ENCODE measurements at regions not wholly inside any gene's neighbourhood (a gene's known extent, or its start where the extent isn't known, plus 50 kb on each side); places are given as distances from the start of the nearest gene placed in this dataset.

DNA sequence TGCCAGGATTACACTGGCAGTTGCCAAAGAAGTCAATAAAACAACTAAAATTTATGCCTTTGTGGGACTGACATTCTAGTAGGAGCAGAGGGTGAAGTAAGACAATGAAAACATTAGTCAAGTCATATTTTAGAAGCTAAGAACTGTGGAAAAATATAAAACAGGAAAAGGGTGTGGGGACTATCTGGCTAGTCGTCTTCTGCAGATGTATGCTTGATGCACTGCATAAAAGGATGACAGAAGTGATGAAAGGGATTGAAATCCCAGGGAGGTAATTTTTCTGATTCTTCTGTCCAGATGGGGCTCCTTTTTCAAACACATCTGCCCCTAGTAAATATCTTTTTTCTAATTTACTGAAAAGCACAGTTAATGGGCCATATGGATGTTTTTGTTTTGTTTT, 706.3 kb downstream of the ADGRL2 start:
- no peak for DNase-seq
- H3K79me1 ChIP-seq (ENCODE audit: low read depth in 1 of 2, low read length in 2 of 2) = no peaks in the 10 kb centered on the region
- no peaks in the 10 kb centered on the region for H3K36me3 ChIP-seq (ENCODE audit: control insufficient read depth, insufficient read depth, low read length)
- H2AFZ ChIP-seq (replicated peaks; ENCODE audit: low read length, poor library complexity) = no peak overlapping the region
- no peak overlapping the region for H3K4ac ChIP-seq (ENCODE audit: low read depth, low read length)
- H2BK15ac ChIP-seq (ENCODE audit: low read depth, low read length) = no peak overlapping the region
- no peak overlapping the region for H2BK20ac ChIP-seq (ENCODE audit: low read depth, low read length)
- no peak overlapping the region for H3K56ac ChIP-seq (ENCODE audit: extremely low read depth, insufficient read depth, low read length)
- H2BK120ac ChIP-seq (ENCODE audit: low read depth, low read length) = no peak overlapping the region
- intact Hi-C loops (cut with micrococcal nuclease) = no loop called here
- in situ Hi-C loops (cut with MboI; ENCODE audit: low sequenced_read_pairs) = no loop called here
- H3K4me1 ChIP-seq (ENCODE audit: control insufficient read depth, insufficient read depth, low read length) = no peaks in the 10 kb centered on the region
- peaks cover 2% of the 10 kb centered on the region; the same call in 1 of the 2 replicates for H3K9me3 ChIP-seq (ENCODE audit: control insufficient read depth, insufficient read depth, low read length)
- H4K5ac ChIP-seq (ENCODE audit: low read depth, low read length) = no peak overlapping the region
- H3K9me1 ChIP-seq (ENCODE audit: insufficient read depth, low read length) = no peaks in the 10 kb centered on the region
- H4K8ac ChIP-seq (ENCODE audit: low read depth in 2 of 2, low read length in 2 of 2) = no peak overlapping the region
- no peak overlapping the region for H3K14ac ChIP-seq (replicated peaks; ENCODE audit: low read depth, low read length)
- no peak overlapping the region for H2AK9ac ChIP-seq (replicated peaks; ENCODE audit: low read depth, low read length, poor library complexity)
- H3K27ac ChIP-seq (ENCODE audit: insufficient read depth, low read length) = no peak overlapping the region
- H3K4me2 ChIP-seq (ENCODE audit: low read depth, low read length) = no peak overlapping the region
- CTCF ChIA-PET = no interaction called here
- POLR2A ChIA-PET (ENCODE audit: unreplicated experiment) = no interaction called here
- no peaks in the 10 kb centered on the region for H3K27me3 ChIP-seq (ENCODE audit: control insufficient read depth, insufficient read depth, low read length)
- H4K91ac ChIP-seq (ENCODE audit: insufficient read depth, low read depth, low read length) = no peak overlapping the region
- H3K9ac ChIP-seq (ENCODE audit: low read depth, low read length) = no peak overlapping the region
- H2BK5ac ChIP-seq (ENCODE audit: low read depth, low read length, poor library complexity, severe bottlenecking) = no peak overlapping the region
- H3K23ac ChIP-seq (ENCODE audit: low read depth, low read length) = no peak overlapping the region
- dilution Hi-C loops (cut with HindIII; ENCODE audit: low sequenced_read_pairs, unreplicated experiment) = no loop called here
- no CpG with 5 or more reads among the region's 1 CpG for WGBS, 2 experiments (ENCODE audit: extremely low coverage in 2 of 2, insufficient read length in 1 of 2)
- H2AK5ac ChIP-seq (ENCODE audit: low read depth, low read length) = no peak overlapping the region
- no peak overlapping the region for H3K4me3 ChIP-seq (ENCODE audit: insufficient read depth, low read depth, low read length)
- TF ChIP-seq RCOR1 (IDR thresholded peaks at IDR 0.05; ENCODE audit: insufficient replicate concordance, low read length) (no peak), CEBPB (IDR thresholded peaks at IDR 0.05; ENCODE audit: low read depth, low read length) (no peak), RFX5 (IDR thresholded peaks at IDR 0.05; ENCODE audit: low read depth, low read length) (no peak), MAFK (IDR thresholded peaks at IDR 0.05; ENCODE audit: low read depth, low read length) (no peak), MAZ (IDR thresholded peaks at IDR 0.05; ENCODE audit: borderline replicate concordance, low read depth, low read length) (no peak)
- TF ChIP-seq, protein P1, sequence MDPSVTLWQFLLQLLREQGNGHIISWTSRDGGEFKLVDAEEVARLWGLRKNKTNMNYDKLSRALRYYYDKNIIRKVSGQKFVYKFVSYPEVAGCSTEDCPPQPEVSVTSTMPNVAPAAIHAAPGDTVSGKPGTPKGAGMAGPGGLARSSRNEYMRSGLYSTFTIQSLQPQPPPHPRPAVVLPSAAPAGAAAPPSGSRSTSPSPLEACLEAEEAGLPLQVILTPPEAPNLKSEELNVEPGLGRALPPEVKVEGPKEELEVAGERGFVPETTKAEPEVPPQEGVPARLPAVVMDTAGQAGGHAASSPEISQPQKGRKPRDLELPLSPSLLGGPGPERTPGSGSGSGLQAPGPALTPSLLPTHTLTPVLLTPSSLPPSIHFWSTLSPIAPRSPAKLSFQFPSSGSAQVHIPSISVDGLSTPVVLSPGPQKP (IDR thresholded peaks at IDR 0.05; ENCODE audit: borderline replicate concordance, low read depth, low read length) = no peak
- no peak for ATAC-seq (ENCODE audit: low read depth)
- no peak overlapping the region for H3K18ac ChIP-seq (ENCODE audit: low read depth, low read length)
- no peaks in the 10 kb centered on the region for H4K20me1 ChIP-seq (ENCODE audit: insufficient read depth, low read length)
- BruUV-seq (replicated peaks) = no TSS peak
